ENCODE measurements at regions not wholly inside any gene's neighbourhood (a gene's known extent, or its start where the extent isn't known, plus 50 kb on each side); places are given as distances from the start of the nearest gene placed in this dataset.

DNA sequence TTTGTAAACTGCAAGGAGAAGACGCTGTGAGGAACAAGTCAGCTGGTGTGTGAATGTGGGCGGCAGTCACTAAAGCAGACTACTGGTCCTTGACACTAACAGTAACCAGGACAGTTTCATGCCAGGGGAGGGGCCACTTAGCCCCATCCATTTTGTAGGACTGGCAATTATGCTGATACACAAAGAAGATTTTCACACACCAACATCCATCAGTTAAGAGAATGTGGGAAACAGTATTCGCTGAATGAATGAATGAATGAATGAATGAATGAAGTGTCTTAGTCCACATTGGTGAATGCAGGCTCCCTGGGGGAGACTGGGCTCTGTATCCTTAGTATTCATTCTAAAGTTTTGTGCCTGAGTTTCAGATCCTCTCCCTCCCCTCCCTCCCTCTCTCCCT is 590.4 kb downstream of the BRD1 start:
- DNase-seq (ENCODE audit: low spot score) = no peak

DNA sequence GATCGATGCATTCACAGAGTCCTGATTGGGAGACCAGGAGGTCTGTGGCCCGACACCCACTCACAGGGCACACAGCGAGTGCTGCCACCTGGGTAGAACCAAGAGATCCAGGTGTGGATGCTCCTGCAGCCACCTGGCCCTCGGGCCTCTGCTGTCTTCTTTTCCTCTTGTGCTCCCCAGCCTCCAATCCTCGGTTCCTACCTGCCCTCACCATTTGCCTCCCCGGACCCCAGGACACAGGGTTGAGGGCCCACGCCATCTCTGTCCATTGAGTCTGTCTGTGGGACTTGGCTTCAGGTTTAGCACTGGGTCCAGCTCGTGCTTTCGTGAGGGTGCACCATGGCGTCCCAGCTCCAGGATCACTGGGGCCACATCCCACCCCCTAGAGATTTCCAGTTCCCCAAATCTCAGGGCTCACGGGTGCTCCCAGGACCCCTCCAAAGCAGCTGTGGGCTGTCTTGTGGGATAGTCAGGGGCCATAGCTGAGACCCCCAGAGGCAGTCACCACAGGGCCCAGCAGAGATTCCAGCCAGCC is 591.1 kb downstream of the BRD1 start:
- no peak for DNase-seq (ENCODE audit: low spot score)

DNA sequence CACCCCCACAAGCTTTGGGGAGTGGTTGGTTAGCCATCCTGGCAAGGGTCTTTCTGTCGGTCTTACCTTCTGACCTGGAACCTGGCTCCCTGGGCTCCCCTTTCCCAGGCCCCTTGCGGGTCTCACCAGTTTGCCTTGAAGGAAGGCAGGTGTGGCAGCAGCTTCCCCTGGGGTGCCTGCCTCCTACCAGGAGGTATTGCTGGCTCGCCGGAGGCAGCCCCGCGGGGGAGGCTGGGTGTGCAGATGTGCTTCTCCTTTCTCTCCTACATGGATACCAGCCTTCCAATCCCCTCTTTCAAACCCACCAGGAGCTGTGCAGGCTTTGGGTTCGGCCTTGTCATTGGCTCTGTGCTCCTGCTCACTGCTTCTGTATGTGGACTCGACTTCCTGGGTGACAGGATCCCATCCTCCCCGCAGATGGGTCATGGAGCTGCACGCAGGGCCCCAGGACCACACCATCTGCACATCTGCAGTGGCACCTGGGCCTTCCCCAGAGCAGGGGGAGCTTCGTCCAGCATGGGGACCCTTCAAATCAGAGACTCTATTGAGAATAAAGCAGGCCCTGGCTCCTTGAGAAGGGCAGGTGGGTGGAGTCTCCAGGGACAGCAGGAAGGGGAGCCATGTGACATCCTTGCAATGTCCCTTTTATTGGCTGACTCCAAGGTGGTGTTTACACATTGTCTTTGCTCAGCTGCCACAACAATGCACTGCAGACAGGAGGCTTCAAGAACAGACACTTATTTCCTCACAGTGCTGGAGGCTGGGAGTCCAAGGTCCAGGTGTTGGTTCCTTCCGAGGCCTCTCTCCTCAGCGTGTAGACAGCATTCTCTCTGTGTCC is 592.0 kb downstream of the BRD1 start:
- DNase-seq (ENCODE audit: low spot score) = no peak

DNA sequence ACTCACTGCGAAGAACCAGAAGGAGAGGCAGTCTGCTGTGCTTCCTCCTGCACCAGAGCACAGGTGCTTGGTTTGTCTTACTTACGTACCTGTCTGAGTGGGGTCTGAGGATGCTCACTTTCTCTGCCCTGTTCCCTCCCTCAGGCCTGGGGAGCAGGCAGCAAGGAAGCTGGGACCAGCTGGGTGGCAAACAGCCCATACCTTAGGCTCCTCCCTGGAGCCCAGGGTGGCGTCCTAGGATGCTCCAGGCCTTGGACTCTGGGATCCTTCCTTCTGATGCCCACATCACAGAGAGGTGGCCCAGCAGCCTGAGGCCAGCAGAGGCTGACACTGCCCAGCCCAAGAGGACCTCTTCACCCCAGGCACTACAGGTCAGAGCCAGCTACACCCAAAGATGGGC is 593.2 kb downstream of the BRD1 start:
- no peak for DNase-seq (ENCODE audit: low spot score)

- DNase-seq (ENCODE audit: low spot score) = no peak
Measured at GRCh38 chr22:49233507-49234100, 594.1 kb downstream of the BRD1 start.

GRCh38 chr22:49232319-49233067 is 595.2 kb downstream of the BRD1 start:
- DNase-seq (ENCODE audit: low spot score) = no peak

DNA sequence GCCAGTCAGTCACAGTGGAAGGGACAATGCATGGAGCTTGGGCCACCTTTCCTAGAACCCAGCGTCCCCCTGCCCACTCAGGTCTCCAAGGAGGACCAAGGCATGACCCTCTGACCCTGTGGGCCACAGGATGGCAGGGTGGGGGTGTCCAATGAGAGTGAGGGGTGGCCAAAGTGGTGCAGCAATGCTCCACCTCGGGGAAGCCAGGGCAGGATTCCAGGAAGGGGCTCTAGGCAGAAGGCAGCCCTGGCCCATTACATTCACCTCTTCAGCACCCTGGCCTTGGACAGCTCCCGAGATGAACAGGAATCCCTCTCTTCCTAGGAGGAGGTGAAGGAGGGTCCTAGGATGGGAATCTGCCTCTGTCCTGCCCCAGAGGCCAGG is 597.5 kb downstream of the BRD1 start:
- no peak for DNase-seq (ENCODE audit: low spot score)

DNA sequence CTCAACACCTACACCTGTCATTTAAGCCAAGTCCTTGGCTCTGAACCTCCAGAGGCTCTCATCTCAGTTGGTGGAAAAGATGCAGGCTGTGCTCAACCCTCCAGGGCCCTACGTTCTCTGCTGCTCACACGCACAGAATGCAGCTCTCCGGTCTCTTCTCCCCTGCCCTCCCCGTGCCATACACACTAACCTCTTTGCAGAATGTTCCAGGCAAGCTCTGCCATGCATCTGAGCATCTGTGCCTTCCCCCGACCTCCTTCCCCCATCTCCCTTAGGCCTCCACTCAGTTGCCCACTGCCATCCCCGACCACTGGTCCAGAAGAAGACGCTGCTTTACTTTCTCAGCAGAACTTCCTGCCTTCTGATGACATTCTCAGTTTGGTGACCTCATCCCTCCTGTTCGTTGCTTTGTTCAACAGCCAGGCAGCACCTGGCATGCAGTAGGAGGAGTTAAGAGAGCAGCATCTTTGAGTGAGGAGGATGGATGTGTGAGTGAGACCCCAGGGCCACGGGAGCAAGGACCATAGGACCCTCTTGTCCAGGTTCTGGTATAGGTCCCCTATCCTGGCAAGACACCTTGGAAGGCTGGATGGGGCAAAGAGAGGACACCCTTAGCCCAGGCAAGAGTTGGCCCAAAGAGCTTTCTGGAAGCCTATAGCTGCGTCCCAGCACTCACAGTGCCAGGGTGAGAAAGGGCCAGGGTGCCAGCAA is 598.0 kb downstream of the BRD1 start:
- DNase-seq (ENCODE audit: low spot score) = no peak

DNA sequence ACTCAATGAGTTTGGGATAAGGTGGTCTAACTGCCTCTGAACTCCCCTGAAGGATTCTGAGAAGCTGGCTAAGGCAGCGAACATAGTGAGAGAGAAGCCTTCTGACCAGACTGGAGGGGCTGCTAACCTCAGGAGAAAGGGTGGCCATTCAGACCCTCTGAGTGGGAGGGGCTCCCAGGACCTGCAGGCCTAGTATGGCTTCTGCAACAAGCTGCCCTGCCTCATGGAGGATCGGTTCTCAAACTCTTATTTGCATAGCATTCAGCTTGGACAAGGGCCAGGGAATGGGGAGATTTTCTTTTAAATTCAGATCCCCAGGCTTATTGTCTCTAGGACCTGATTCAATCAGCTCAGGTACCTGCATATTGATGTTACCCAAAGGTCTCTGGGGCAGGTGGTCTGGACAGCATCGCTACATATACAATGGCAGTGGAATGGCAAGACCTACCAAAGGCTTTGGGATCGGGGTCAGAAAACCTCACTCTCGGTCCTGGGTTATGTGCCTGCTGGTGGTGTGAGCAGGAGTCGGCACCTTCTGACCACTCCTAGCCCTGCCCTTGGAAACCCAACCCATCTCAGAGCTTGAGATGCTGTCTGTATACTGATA is 599.1 kb downstream of the BRD1 start:
- no peak for DNase-seq (ENCODE audit: low spot score)

DNA sequence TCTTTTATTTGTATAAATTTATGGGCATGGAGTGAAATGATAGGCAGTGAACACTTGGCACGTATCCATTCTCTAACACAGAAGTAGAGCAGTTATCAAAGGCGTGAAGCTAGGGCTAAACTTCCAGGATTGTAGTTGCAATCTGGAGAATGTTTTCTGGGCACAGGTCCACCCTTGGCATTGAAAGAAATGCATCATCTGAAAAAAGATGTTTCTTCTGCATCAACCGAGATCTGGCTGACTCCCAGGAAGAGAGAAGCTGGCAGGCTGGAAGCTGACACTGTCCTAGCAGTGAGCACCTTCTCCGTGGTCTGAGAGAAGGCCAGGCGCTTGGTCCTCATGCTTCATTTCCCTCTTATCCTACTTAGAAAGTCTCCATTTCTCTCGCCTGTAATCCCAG is 600.0 kb downstream of the BRD1 start:
- DNase-seq (ENCODE audit: low spot score) = no peak

DNA sequence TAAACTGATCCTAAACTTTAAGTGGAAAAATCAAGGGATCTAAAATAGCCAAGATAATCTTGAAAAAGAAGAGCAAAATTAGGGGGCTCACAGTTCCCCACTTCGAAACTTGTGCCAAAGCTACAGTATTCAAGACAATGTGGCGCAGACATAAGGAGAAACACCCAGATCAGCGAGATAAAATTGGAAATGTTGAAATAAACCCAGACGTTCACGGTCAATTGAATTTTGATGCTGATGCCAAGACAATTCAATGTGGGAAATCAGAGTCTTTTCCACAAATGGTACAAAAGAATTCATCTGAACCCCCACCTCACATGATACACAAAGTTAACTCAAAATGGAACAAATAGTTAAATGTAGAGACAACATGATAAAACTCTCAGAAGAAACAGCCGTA is 601.6 kb downstream of the BRD1 start:
- DNase-seq (ENCODE audit: low spot score) = no peak

DNA sequence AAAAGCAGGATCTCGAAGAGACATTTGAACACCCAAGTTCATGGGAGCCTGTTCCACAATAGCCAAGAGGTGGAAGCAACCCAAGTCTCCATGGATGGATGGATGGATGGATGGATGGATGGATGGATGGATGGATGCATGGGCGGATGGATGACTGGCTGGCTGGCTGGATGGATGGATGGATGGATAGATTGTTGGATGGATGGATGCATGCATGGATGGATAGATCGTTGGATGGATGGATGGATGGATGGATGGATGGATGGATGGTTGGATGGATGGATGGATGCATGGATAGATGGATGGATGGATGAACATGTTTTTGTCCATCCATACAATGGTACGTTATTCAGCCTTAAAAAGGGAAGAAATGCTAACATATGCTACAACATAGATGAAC is 603.4 kb downstream of the BRD1 start:
- no peak for DNase-seq (ENCODE audit: low spot score)

DNA sequence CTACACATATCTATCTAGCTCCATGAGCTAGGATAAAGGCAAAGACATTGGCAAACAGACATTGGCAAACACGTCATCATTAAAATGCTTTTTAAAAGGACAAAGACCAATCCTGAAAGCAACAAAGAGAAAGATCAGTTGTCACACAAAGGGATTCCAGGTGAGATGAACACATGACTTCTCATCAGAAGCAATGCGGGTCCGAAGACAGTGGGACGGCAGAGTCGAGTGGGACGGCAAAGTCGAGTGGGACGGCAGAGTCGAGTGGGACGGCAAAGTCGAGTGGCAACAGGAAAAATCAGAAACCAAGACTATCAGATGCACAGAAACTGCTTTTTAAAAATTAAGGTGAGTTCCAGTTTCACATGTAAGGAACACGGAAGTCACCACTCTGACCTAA is 609.5 kb downstream of the BRD1 start:
- DNase-seq (ENCODE audit: low spot score) = no peak

DNA sequence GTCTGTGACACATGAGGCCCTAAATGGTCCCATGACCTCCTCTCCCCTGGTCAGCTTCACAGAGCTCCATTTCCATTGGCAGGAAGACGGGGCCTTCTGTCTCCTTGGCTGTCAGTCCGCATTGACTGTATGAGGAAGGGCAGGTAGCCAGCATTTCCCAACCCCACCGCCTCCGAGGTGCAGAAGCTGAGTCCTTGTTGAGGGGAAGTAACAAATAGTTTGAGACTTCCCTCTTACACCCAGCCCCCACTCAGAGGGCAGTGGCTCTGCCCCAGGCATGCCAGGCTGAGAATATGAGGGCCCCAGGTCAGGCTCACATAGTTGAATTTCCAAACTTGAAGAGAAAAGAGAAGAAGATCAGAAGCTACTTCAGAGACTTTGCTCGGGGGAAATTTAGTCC is 611.1 kb downstream of the BRD1 start:
- DNase-seq (ENCODE audit: low spot score) = no peak

DNA sequence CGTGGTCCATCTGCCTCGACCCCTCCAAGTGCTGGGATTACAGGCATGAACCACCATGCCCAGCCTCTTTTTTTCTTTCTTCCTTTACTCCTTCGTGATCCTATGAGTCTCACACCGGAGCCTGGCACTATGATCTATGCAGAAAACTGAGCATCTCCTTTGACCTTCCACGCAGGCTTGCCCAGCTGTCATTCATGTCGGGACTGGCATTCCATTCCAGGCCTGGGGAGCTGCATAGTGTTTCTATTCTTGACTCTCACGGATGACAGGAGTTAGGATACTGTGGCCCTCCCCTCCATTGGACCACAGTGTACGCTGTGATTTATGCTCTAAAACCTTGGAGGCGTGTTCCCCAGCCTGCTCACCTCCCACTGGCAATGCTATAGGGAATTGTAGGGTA is 611.8 kb downstream of the BRD1 start:
- DNase-seq (ENCODE audit: low spot score) = no peak

DNA sequence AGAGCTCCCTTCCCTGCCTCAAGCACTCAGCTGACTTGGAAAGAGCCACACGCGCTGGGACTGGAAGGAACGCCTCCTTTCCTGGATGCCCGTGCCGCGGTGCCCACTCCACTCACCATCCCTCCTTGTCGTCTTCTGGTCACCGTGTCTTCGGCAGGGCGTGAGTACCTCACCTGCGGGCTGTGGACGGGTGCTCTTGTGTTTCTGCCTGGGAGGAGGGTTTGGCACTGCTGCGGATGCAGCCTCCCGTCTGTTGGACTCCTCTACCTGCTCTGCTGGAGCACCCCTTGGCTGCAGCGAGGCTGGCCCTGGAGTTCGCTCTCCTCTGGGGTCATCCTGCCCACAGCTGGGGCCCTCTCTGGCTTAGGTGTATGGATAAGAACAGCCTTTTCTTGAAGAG is 612.7 kb downstream of the BRD1 start:
- no peak for DNase-seq (ENCODE audit: low spot score)

GRCh38 chr22:49213731-49214352 is 613.8 kb downstream of the BRD1 start:
- no peak for DNase-seq (ENCODE audit: low spot score)

GRCh38 chr22:49212466-49212865 is 615.2 kb downstream of the BRD1 start:
- DNase-seq (ENCODE audit: low spot score) = no peak

- no peak for DNase-seq (ENCODE audit: low spot score)
Measured at GRCh38 chr22:49212002-49212401, 615.7 kb downstream of the BRD1 start.

DNA sequence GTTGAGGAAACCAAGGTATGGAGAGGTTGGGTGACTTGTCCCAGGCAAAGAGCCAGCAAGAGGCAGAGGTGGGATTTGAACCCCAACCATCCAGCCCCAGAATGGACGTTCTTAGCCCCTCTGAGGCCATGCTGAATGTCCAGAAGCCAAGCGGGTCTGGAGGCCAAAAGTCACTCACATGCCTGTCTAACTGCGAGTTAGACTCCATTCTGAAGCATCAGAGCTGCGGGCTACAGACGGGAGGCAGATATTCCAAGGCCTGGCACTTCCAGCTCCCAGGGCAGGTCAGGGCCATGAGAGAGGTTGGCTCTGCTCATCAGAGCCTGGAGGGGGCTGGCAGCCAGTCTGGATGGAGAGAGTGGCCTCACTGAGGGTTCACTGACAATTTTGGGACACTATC is 616.5 kb downstream of the BRD1 start:
- no peak for DNase-seq (ENCODE audit: low spot score)

GRCh38 chr22:49210606-49211005 is 617.1 kb downstream of the BRD1 start:
- DNase-seq (ENCODE audit: low spot score) = no peak
